Astrocyte (in vitro differentiated cells and primary cell): ENCODE measurements at regions not wholly inside any gene's neighbourhood (a gene's known extent, or its start where the extent isn't known, plus 50 kb on each side); places are given as distances from the start of the nearest gene placed in this dataset.

ENCODE experiments used
- DNase-seq: peaks from one replicate; pipeline ENCODE4 v3.0.0-alpha.2; 2010; ENCODE audit warnings: low read depth
- FAIRE-seq: peaks from 2 replicates; lab custom pipeline; 2011; peaks lifted over from hg19 to GRCh38; lab: Jason Lieb, UNC
- H2AFZ ChIP-seq: 2 replicates; pipeline ENCODE4 v1.6.0; 2012; ENCODE audit warnings: low read depth, low read length, inconsistent platforms
- H3K27ac ChIP-seq: 2 replicates; pipeline ENCODE4 v1.5.1; 2011; ENCODE audit warnings: low read depth, low read length, inconsistent platforms
- H3K27me3 ChIP-seq: 2 replicates; pipeline ENCODE4 v1.6.0; 2011; ENCODE audit warnings: low read length, inconsistent platforms; ENCODE audit not compliant: insufficient read depth
- H3K36me3 ChIP-seq: 2 replicates; pipeline ENCODE4 v1.5.1; 2011; ENCODE audit warnings: low read length, inconsistent platforms; ENCODE audit not compliant: insufficient read depth
- H3K4me1 ChIP-seq: 2 replicates; pipeline ENCODE4 v1.5.1; 2011; ENCODE audit warnings: low read length, inconsistent platforms; ENCODE audit not compliant: insufficient read depth
- H3K4me2 ChIP-seq: 2 replicates; pipeline ENCODE4 v1.6.0; 2012; ENCODE audit warnings: low read length, inconsistent platforms
- H3K4me3 ChIP-seq: 2 replicates; pipeline ENCODE4 v1.5.1; 2011; ENCODE audit warnings: low read depth, mild to moderate bottlenecking, low read length, inconsistent platforms; ENCODE audit not compliant: insufficient read depth
- H3K79me2 ChIP-seq: 2 replicates; pipeline ENCODE4 v1.6.0; 2012; ENCODE audit warnings: mild to moderate bottlenecking, low read length, inconsistent platforms; ENCODE audit not compliant: insufficient read depth
- H3K9ac ChIP-seq: 2 replicates; pipeline ENCODE4 v1.6.0; 2012; ENCODE audit warnings: mild to moderate bottlenecking, low read length, inconsistent platforms
- H3K9me3 ChIP-seq: 2 replicates; pipeline ENCODE4 v1.5.1; 2012; ENCODE audit warnings: low read depth, mild to moderate bottlenecking, low read length, inconsistent platforms; ENCODE audit not compliant: insufficient read depth
- H4K20me1 ChIP-seq: 2 replicates; pipeline ENCODE4 v1.6.0; 2012; ENCODE audit warnings: low read length, inconsistent platforms; ENCODE audit not compliant: insufficient read depth
- H3K27ac Mint-ChIP-seq: one replicate; pipeline ENCODE4 v1.8.0; 2021; ENCODE audit warnings: mild to moderate bottlenecking, mixed read lengths; ENCODE audit not compliant: unreplicated experiment
- H3K27me3 Mint-ChIP-seq: one replicate; pipeline ENCODE4 v1.8.0; 2021; ENCODE audit warnings: low read depth, mixed read lengths; ENCODE audit not compliant: unreplicated experiment
- H3K36me3 Mint-ChIP-seq: one replicate; pipeline ENCODE4 v1.8.0; 2021; ENCODE audit warnings: low read depth, mixed read lengths; ENCODE audit not compliant: unreplicated experiment
- H3K4me1 Mint-ChIP-seq: one replicate; pipeline ENCODE4 v1.8.0; 2021; ENCODE audit warnings: low read depth, mixed read lengths; ENCODE audit not compliant: unreplicated experiment
- H3K4me3 Mint-ChIP-seq: one replicate; pipeline ENCODE4 v1.8.0; 2021; ENCODE audit warnings: mild to moderate bottlenecking, moderate library complexity, mixed read lengths; ENCODE audit not compliant: unreplicated experiment
- H3K9me3 Mint-ChIP-seq: one replicate; pipeline ENCODE4 v1.8.0; 2021; ENCODE audit warnings: mild to moderate bottlenecking, mixed read lengths; ENCODE audit not compliant: unreplicated experiment
- EZH2 ChIP-seq: IDR thresholded peaks from 2 replicates; pipeline ENCODE4 v1.6.1; 2012; ENCODE audit warnings: mild to moderate bottlenecking, low read length, inconsistent platforms; ENCODE audit not compliant: insufficient read depth
- TF ChIP-seq, protein P1 (sequence below): IDR thresholded peaks from 2 replicates; pipeline ENCODE4 v1.5.1; 2011; ENCODE audit warnings: low read depth, mild to moderate bottlenecking, inconsistent platforms, low read length, moderate library complexity; ENCODE audit not compliant: insufficient read depth

DNA sequence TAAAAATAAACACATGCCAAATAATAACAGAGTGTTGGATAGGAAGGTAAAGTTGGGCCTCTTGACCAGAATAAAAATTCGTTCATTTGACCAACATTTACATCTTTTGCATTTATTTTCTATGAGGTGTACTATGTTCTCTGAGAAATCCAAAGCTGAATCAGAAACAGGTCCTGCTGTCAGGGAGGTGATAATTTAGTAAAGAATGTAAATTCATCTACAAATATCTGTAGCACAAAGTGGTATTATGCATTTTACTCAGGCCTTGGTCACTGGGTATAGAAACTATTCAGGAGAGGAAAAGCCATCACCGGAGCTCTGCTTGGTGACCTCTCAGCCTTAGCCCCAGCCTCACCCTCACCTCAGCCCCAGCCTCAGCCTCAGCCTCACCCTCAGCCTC, 208.9 kb downstream of the SPP2 start:
- H4K20me1 ChIP-seq = no peaks in the 10 kb centered on the region
- H3K4me2 ChIP-seq = no peak overlapping the region
- H3K9me3 ChIP-seq = no peaks in the 10 kb centered on the region
- no peak overlapping the region for H3K9ac ChIP-seq
- no peak for DNase-seq
- no peak overlapping the region for H2AFZ ChIP-seq
- no peaks in the 10 kb centered on the region for H3K79me2 ChIP-seq
- TF ChIP-seq EZH2 = no peak
- TF ChIP-seq, protein P1, sequence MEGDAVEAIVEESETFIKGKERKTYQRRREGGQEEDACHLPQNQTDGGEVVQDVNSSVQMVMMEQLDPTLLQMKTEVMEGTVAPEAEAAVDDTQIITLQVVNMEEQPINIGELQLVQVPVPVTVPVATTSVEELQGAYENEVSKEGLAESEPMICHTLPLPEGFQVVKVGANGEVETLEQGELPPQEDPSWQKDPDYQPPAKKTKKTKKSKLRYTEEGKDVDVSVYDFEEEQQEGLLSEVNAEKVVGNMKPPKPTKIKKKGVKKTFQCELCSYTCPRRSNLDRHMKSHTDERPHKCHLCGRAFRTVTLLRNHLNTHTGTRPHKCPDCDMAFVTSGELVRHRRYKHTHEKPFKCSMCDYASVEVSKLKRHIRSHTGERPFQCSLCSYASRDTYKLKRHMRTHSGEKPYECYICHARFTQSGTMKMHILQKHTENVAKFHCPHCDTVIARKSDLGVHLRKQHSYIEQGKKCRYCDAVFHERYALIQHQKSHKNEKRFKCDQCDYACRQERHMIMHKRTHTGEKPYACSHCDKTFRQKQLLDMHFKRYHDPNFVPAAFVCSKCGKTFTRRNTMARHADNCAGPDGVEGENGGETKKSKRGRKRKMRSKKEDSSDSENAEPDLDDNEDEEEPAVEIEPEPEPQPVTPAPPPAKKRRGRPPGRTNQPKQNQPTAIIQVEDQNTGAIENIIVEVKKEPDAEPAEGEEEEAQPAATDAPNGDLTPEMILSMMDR = no peak
- peaks cover 26% of the 10 kb centered on the region for H3K4me1 ChIP-seq
- Mint-ChIP-seq H3K27ac (no peak overlapping the region), H3K36me3 (no peaks in the 10 kb centered on the region), H3K4me3 (no peak overlapping the region), H3K4me1 (peaks cover 18% of the 10 kb centered on the region), H3K27me3 (no peaks in the 10 kb centered on the region), H3K9me3 (peaks cover 2% of the 10 kb centered on the region)
- FAIRE-seq = no peak
- H3K4me3 ChIP-seq = no peak overlapping the region
- peak overlapping the region; percentile 29 for H3K27ac ChIP-seq
- H3K36me3 ChIP-seq = no peaks in the 10 kb centered on the region
- H3K27me3 ChIP-seq = no peaks in the 10 kb centered on the region

DNA sequence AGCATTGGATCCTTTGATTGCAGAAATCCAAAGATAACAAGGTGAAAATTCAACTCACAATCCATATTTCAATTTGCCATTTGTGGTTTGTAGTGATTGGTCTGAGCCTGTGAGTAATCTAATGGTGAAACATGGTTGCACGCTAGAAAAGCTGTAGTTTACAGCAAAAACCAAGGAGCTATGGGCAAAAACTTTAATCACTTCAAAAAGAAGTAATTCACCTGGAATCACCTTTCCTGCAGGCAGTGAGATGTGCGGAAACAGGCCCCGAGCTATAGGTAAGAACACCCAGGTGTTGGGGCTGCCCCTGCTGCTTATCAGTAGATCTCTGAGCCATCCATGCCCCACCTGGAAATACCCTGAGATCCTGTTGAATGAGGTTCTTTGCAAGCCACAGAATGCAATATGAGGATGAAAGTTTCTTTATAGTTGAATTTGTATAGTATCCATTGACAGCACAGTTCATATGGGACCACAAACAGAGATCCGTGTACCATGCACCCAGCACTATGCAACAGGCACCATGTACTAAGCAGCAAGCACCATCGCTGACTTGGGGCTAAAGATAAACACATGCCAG, 208.2 kb downstream of the SPP2 start:
- H3K36me3 Mint-ChIP-seq = no peaks in the 10 kb centered on the region
- peak overlapping the region; percentile 65 for H3K4me2 ChIP-seq
- DNase-seq (peak; percentile 41), FAIRE-seq (no peak)
- peak overlapping the region; percentile 97 for H3K27ac ChIP-seq
- peak overlapping the region; percentile 91 for H3K27ac Mint-ChIP-seq
- no peaks in the 10 kb centered on the region for H3K36me3 ChIP-seq
- no peaks in the 10 kb centered on the region for H3K27me3 Mint-ChIP-seq
- H3K9me3 ChIP-seq = no peaks in the 10 kb centered on the region
- TF ChIP-seq, protein P1 = no peak
- no peak for TF ChIP-seq EZH2
- H3K4me1 Mint-ChIP-seq = peaks cover 18% of the 10 kb centered on the region
- no peaks in the 10 kb centered on the region for H4K20me1 ChIP-seq
- peaks cover 2% of the 10 kb centered on the region for H3K9me3 Mint-ChIP-seq
- no peak overlapping the region for H3K4me3 Mint-ChIP-seq
- peaks cover 26% of the 10 kb centered on the region for H3K4me1 ChIP-seq
- H3K27me3 ChIP-seq = no peaks in the 10 kb centered on the region
- no peak overlapping the region for H3K4me3 ChIP-seq
- no peaks in the 10 kb centered on the region for H3K79me2 ChIP-seq
- peak overlapping the region; percentile 76 for H3K9ac ChIP-seq
- no peak overlapping the region for H2AFZ ChIP-seq

DNA sequence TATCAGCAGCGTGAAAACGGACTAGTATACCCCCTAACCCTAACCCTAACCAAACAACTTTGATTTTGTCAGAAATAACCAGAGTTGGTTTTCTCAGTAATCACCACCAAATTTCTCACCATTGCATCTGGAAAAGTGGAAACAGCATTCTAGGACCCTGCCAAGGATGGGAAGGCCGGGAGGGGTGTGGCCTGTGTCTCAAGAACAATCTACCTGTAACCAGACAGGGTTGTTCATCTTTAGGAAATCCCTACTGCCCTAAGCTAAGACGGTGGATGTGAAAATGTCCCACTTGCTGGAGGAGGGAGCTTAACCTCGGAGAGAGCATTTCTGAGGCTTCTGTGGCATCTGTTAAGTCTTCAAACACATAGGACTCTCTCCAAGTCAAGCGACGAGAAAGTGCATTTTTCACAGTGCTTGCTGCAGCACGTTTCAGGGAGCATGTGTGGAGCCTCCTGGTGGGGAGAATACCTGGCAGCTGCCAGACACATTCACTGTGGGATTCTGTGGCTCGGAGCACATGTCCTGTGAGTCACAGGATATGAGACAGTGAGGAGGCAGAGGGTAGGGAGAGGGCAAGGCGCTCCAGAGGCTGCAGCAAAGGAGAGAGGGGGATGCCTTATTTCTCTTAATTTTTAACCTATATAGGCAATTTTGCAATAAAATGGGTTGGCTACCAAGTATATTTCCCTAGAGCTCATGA, 207.5 kb downstream of the SPP2 start:
- Histone ChIP-seq H3K4me3 (no peak overlapping the region), H3K4me1 (peaks cover 26% of the 10 kb centered on the region), H3K36me3 (no peaks in the 10 kb centered on the region), H3K9me3 (no peaks in the 10 kb centered on the region), H3K27ac (peak overlapping the region; percentile 97), H2AFZ (peak overlapping the region; percentile 14), H3K27me3 (no peaks in the 10 kb centered on the region), H4K20me1 (no peaks in the 10 kb centered on the region), H3K4me2 (peak overlapping the region; percentile 65), H3K79me2 (no peaks in the 10 kb centered on the region), H3K9ac (peak overlapping the region; percentile 76)
- H3K36me3 Mint-ChIP-seq = no peaks in the 10 kb centered on the region
- DNase-seq = peak; percentile 99
- peaks cover 18% of the 10 kb centered on the region for H3K4me1 Mint-ChIP-seq
- no peak for TF ChIP-seq EZH2
- TF ChIP-seq, protein P1 = peak; percentile 68
- no peaks in the 10 kb centered on the region for H3K27me3 Mint-ChIP-seq
- peak overlapping the region; percentile 91 for H3K27ac Mint-ChIP-seq
- H3K9me3 Mint-ChIP-seq = peaks cover 2% of the 10 kb centered on the region
- no peak overlapping the region for H3K4me3 Mint-ChIP-seq
- FAIRE-seq = peak; percentile 94
